Pulmonary artery endothelial cell (primary cell): ENCODE measurements at regions not wholly inside any gene's neighbourhood (a gene's known extent, or its start where the extent isn't known, plus 50 kb on each side); places are given as distances from the start of the nearest gene placed in this dataset.
A peak's percentile ranks its signal among the peaks of the same experiment; 100 is the strongest.

Source experiments
- DNase-seq: peaks from one replicate; pipeline ENCODE4 v3.0.0-alpha.2; 2011; ENCODE audit warnings: low read depth, low spot score

- no peak for DNase-seq
Observed at GRCh38 chr11:69348414-69349235, 54.7 kb downstream of the MYEOV start.

GRCh38 chr11:69350040-69350439, 56.1 kb downstream of the MYEOV start:
- DNase-seq = no peak

- no peak for DNase-seq
Observed at GRCh38 chr11:69350596-69350995, 56.6 kb downstream of the MYEOV start.

GRCh38 chr11:69351460-69351859, 57.5 kb downstream of the MYEOV start:
- DNase-seq = peak; percentile 48

- no peak for DNase-seq
Observed at GRCh38 chr11:69352166-69352565, 58.2 kb downstream of the MYEOV start.

- peak; percentile 95 for DNase-seq
Observed at GRCh38 chr11:69352715-69353319, 58.9 kb downstream of the MYEOV start.

GRCh38 chr11:69353696-69354544, 60.0 kb downstream of the MYEOV start:
- no peak for DNase-seq

- no peak for DNase-seq
Observed at GRCh38 chr11:69354545-69354897, 60.6 kb downstream of the MYEOV start.

- DNase-seq = no peak
Observed at GRCh38 chr11:69355346-69355940, 61.5 kb downstream of the MYEOV start.

- DNase-seq = no peak
Observed at GRCh38 chr11:69355959-69356702, 62.2 kb downstream of the MYEOV start.

- DNase-seq = no peak
Observed at GRCh38 chr11:69356703-69357457, 62.9 kb downstream of the MYEOV start.

GRCh38 chr11:69357458-69358397, 63.8 kb downstream of the MYEOV start:
- no peak for DNase-seq

GRCh38 chr11:69358398-69359020, 64.6 kb downstream of the MYEOV start:
- no peak for DNase-seq

- no peak for DNase-seq
Observed at GRCh38 chr11:69359735-69360480, 66.0 kb downstream of the MYEOV start.

- no peak for DNase-seq
Observed at GRCh38 chr11:69360606-69361005, 66.7 kb downstream of the MYEOV start.

GRCh38 chr11:69361048-69361447, 67.1 kb downstream of the MYEOV start:
- no peak for DNase-seq

- no peak for DNase-seq
Observed at GRCh38 chr11:69361466-69361865, 67.5 kb downstream of the MYEOV start.

- no peak for DNase-seq
Observed at GRCh38 chr11:69362315-69362714, 68.4 kb downstream of the MYEOV start.
